C1 segment of cervical spinal cord (tissue), 14 donors: ENCODE measurements at regions not wholly inside any gene's neighbourhood (a gene's known extent, or its start where the extent isn't known, plus 50 kb on each side); places are given as distances from the start of the nearest gene placed in this dataset.

Source experiments
- DNase-seq, 14 donors: peaks; one replicate each; lab custom pipeline; 2025; lab: John Stamatoyannopoulos, UW

DNA sequence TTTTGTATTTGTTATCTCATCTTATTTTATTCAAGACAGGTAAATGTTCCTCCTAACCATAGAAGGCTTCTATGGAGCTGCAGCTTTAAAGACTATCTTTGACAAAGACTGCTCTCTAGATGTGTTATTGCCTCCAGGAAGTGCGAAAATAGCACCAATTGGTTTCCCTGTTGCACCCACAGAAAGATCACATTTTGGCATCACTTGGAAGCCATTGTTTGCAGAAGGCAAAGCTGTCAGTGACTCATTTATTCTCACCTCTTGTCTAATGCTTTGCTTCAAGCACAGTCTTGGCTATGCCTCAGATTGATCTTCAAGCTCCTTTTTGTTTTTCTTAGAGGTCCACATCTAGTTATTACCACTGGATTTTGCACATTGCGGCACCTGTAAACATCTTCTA is 150.3 kb downstream of the PCDH7 start:
- no peak for DNase-seq

DNA sequence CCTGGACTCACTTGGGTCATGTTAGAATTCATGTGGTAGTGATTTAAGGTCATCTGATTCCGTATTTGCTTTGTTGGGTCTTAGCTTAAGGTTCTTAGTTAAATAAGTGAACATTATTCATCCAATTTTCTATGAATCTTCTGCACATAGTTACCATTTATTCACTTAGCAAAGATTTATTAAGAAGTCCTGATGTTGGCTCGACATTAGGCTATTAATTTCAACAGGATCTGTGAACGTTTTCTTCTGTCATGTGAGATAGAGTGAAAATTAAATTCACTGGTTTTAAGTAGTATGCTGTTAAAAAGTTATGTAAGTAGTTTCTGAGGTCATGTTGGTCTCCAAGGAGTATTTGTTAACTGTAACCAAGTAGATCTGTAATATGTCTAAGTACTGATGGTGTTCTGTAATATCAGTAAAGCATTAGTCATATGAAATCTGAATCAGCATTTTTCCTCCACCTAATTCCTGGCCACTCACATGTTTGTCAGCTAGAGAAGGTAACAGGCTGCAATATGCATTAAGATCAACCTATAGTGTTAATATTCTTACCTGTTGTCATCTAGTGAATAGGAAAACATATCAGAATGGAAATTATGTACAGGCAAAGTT is 155.6 kb downstream of the PCDH7 start:
- DNase-seq, result no peak

DNA sequence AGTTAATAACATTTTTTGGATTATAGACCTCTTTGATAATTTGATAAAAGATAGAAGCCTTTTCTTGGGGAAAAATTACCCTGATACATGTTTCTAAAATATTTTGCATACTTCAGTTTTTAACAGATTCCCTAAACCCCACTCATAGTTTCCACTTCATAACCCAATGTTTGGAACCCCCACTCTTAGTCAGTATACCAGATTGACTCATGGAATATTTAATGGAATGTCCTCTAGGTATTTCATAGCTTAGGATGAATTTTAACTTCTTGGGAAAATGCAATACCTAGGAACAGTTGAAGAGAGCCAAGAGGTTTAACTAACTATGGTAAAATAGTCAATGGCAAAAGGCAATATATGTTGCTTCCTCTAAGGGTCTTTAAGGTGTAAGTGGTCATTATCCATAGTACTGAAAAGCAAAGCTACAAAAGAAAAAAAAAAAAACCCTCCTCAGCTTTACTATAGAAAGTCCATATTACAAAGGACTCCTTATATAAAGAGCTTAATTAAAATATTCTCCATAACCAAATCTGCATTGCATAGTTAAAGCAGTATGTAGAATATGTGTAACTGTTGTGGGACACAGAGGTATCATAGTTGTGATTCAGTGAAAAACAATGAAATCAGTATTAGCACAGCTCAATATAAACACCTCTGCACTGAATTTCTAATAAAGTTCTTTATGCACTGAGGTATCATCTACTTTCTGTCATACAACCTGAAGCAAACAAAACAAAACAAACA is 159.9 kb downstream of the PCDH7 start:
- no peak for DNase-seq

DNA sequence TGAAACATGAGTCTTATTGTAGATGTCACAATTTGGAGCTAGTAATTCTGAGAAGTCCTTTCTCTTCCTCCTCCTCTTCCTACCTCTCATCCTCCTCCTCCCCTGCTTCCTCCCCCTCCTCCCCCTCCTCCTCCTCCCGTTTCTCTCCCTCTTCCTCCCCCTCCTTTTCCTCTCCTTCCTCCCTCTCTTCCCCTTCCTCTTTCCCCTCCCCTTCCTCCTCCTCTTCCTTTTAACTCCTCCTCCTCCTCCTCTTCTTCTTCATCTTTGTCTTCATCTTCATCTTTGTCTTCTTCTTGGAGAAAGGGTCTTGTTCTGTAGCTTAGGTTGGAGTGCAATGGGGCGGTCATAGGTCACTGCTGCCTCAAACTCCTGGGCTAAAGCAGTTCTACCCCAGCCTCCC is 161.8 kb downstream of the PCDH7 start:
- DNase-seq, result no peak

DNA sequence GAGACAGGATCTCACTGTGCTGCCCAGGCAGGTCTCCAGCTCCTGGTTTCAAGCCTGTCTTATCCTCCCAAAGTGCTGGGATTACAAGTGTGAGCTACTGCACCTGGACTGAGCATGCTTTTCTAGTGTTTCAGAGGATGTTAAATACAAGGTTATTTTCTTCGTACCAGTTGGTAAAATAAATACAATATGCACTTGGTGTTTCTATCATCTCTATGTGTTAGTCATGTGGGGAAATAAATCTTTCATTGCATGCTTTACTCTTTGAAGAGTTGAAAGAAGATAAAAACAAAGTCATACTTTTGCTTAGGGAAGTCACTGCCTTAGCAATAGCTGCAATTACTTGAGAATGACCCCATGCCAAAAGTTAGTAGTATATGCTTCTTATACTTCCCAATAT is 162.3 kb downstream of the PCDH7 start:
- no peak for DNase-seq

DNA sequence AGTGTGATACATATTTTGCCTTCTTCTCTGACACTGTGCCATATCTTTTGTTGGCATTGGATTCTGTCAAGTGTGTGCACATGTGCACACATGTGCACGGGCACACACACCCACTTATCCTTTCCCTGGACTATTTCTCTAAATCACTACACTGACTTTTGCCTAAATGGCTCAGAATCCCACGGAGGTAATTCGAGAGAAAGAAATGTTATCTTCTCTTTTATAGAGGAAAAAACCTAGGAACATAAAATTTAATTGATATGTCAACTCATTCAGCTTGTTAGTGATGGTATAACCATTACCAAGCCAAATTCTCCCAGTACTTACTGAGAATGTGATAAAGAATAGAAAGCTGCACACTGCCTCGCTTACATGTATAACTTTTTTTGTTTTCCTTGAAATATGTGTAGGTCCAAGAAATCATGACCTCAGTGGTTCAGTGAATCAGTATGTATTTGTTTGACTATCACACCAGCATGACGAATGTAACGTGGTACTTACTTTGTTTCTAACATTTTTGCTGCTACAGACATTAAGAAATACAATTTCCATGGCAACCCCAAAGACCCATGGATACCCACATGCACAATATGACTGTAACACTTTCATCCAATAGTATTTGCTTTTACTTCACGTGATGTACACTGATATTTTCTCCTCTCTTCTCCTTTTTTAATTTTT is 163.0 kb downstream of the PCDH7 start:
- DNase-seq, result no peak

DNA sequence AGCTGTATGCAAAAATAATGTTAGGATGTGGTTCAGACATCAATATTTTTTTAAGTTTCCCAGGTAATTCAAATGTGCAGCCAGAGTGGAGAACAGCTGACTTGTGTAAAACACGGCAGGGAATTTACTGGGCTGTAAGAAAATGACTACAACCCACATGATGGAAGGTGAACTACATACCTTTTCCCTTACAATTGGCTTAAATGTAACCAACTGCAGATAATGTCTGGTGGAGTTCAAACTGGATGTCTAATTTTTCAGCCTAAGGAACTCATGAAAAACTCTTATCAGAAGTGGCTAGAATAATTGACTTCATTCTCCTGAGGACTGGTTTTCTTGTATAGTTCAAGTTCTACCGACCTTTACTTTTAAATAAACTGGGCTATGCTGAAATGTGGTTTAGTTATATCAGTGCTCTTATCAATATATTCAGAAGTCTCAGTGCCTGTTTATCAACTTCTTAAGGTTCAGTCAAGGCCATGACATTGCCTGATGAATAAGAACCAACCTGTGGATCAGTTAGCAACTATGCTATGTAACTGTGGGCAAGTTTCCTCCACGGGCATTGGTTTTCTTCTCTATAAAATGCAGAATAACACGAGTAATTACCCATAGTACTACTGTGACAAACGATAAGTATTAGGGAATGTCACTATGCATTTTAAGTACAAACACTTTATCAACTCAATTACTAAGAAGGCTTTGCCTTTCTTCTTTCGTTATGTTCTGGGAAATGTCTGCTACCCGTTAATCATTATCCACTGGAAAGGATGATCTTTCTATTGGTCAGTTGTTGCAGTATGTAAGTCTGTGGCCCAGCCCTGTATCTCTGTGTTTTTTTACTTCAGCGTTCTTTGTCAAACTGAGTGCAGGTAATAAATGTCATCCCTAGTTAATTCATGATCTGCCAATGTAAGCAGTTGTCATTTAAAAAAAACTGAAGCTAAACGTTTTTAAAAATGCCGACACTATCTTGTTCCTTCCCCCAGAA is 181.6 kb downstream of the PCDH7 start:
- no peak for DNase-seq

DNA sequence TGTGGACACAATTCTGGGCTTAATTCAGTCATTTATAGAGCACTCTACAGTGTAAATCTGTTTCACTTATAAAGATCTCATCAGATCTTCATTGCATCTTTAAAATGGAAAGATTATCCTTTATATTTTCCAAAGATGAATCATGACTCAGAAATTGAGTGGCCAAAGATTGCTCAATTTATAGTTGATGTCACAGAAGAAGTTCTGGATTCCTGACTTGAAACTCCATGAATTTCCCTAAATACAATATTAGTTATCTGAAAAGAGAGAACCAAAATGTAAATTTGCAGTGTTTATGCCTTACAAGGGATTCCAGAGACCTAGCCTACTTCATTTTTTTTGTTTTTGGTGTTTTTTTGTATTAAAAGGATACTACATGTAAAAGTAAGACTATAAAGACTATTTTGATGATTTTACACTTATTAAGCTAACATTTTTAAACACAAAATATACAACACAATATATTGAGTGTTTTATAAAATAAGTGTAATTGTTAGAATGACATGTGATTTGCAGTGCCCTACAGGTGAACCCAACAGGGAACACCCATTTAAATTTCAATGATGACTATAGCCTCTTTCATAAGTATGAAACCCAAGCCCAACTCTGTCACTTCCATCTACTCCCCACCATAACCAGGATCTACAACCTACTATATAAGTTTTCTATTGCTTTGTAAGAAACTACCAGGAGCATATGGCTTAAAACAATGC is 183.5 kb downstream of the PCDH7 start:
- DNase-seq, result no peak

DNA sequence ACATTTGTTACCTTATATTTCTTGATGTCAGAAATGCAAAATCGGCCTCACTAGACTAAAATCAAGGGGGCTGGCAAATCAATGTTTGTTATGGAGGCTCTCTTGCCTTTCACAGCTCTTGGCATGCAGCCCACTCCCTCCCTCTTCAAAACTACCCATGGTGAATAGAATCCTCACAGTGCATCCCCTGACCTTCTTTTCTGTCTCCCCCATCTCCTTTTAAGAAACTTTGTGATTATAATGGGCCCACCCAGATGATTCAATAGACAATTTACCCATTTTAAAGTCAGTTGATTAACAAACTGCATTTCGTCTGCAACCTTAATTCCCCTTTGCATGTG is 184.0 kb downstream of the PCDH7 start:
- DNase-seq, result no peak

DNA sequence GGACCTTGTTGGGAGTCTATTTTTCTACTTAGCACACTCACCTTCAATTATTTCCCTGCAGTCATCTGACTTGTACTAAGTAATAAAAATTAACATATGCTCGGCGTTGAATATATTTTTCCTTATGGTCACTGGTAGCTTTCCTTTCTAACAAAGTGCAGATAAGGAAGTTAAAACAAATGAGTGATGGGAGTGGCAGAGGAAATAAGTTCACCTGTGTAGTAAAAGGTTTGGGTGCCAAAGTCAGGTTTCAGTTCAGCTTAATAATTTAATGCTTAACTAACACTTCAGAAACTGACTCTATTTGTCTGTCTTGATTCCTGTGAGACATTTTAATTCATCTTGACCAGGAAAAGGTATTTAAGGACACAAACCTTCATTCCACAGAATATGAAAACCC is 184.4 kb downstream of the PCDH7 start:
- DNase-seq, result no peak

DNA sequence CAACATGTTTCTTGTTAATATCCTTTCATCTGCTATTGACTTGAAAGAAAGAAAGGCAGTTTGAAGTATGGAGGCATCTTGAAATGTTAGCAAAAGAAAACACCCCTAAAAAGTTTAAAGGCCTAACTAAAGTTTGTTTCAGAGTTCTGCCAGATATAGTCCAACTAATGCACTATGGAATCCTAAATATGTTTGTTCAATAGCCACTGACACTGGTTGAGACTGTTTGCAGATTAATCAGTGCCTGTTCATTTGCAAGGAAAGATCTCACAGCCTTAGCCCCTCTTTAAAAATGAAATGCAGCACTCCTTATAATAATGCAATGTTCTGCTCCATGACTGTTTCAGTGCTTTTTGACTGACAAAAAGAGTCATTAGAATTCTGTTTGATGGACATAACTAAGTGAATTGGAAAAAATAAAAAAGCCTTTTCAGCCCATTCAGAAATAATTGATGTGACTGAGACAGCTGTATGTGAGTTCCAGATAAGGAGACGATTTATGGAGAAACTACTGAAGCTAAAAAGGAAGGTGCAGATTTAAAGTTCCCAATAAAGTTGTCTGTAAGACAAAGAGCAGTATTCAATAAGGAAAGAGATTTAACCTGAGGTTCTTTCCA is 192.0 kb downstream of the PCDH7 start:
- no peak for DNase-seq

DNA sequence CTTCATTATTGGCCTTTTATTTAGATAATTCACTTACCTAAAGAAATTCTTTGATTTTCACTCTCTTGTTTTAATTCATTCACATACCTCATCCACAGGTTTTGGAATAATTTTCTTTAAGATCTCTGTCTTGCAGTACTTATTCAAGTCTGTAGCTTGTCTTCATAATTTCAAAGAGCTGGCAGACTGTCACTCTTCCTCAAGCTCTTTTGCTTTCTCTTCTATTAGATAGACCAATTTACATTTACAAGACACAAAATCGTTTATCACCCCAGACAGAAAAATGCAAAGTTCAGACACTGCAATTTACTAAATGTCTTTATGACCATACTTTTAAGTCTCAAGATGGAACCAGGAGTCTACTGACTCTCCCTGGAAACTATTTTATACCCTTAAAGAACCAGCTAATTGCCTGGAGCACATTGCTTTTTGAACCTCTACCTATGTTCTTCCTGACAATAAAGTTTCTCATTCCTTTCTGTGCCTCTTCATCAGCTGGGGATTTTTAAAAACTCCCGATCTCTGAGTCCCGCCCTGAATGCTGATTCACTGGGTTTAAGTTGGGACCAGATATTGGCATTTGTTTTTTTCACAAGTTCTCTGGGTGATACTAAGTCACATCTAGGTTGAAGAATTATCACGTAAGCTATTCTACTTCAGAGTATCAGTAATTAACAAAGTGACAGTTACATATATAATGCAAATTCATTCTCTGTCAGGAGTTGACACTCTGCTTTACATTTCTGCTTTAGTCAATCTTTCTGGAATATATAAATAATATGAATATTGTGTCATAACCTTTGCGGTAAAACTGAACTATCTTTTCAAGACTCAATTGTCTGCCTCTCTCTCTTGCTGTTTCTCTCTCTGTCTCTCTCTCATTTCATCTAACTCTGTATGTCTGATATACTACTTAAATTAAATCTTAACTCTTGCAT is 196.4 kb downstream of the PCDH7 start:
- DNase-seq, result no peak

DNA sequence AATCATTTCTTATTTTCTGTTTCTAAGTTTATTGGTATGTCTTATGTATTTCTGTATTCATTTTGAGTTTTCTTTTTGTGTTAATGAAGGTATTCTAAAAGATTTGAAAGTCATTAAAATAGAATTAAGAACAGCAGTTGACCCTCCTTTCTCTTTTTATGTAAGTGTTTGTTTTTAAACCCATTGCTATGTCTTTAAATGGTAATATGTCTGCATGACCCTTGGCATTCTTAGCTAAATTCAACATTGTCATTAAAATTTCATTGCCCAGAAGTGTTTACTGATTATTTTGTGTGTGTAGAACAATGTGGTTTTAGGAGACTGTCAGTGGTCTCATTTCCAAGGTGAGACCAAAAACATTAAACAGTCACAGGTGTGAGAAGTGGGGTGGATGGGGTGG is 197.8 kb downstream of the PCDH7 start:
- DNase-seq, result no peak

DNA sequence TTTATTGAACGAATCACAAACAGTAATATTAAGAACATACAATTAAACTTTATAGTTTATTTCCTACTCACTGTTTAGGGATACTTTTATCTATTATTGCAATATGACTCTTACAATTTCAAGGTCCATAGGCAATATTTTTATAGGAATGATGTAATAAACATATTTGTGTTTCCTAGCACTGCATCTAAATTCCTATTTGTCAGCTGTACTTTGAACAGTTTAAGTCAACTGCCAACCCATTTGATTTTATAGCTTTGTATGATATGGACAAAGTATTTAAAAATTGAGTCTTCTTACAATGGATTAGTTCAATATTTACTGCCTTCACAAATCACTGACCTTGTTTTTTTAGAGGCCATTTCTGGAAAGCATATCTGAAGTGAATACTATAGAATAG is 199.3 kb downstream of the PCDH7 start:
- DNase-seq, result no peak

DNA sequence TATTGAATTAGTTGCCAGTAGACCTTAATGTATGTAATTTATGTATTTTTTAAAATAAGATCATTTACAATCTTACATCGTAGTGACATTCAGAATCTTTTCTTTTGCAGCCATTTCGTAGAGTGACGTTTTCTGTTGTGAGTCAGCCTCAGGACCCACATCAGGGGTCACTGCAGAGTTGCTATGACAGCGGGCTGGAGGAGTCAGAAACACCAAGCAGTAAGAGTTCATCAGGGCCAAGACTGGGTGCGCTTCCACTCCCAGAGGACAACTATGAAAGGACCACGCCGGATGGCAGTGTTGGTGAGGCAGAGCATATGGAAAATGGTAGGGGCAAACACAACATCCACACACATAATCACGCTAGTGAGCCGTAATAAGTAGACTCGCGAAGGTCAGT is 199.9 kb downstream of the PCDH7 start:
- no peak for DNase-seq

DNA sequence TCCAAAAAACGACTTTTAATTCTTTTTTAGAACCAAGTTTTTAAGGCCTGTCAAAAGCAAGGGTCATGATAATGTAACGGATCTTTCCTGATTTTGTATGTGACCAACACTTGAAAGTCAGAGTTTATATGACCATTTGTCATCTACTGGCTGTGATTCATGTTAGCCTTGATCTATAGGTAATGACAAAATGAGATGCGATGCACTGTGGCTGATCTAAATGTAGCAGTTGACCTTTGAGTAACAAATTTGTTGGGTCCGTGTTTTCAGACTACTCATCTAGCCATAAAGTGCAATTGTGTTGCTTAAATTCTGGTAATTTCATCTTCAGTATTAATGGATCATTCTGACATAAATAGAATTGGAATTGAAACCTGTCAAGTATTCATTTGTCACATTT is 202.5 kb downstream of the PCDH7 start:
- DNase-seq, result no peak

DNA sequence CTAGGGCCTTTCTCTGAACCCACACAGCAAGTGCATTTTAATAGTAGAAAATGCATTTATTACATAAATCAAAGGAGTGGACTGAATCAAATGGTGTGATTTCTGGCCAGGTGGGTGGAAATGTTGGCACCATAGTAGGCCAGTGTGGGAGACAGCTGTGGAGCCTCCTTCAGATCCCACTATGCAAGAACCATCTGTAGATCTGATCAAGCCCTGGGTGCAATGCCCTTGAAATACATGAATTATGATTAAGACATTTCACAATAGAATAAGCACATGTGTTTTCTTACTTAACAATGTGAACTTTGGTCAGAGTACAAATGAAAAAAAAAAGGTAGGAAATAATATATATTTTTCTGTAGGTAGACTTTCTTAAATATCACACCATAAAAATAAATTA is 204.3 kb downstream of the PCDH7 start:
- no peak for DNase-seq

DNA sequence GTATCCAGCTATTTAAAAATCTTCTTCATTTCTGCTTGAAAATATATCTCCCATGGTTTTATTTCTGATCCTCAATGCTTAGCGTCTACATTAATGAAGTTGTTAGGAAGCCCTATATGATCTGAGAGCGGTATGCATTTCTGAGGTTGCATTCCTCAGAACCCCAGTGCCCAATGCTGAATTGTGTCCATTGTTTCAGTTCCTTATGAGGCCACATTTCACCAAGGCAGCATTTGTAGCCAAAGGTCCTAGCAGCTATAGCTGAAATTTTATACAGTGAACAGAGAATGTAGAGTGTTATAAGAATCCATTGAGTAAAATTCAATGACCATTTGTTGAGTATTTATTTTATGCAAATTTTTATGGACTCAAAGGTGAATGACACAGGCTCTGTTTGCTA is 209.5 kb downstream of the PCDH7 start:
- no peak for DNase-seq

DNA sequence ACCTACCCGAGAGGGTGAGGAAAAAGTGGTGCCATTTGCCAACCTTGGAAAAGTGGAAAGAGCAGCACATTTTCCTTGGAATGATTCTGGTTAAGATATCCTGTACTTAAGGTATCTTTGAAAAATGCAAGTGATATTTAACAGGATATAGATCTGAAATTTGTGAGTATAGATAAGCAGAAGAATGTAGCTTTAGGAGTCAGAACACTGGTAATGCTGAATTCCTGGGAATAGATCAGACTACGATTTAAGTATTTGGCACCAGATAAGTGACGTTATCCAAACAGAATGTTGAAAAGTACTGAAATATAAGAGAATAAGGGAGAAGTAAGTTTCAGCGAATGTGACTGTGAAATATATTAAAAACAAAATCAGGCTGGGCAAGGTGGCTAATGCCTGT is 210.1 kb downstream of the PCDH7 start:
- no peak for DNase-seq

DNA sequence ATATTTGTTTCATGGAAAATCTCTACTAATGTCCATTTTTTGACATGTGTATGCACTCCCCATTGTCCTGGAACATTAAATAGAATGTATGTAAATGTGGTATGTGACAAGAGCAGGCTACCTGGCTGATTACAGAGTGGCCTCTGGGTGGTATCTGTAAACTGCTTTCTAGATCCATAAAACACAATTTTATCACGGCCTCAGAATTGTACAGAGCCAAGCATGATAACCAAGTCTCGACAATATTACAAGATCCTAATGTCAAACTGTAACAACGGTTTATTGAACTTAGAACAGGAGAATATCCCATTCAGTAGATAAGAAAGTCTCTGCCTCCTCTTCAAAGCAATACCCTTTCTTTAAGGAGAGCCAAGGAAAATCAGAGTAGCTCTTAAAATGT is 212.4 kb downstream of the PCDH7 start:
- no peak for DNase-seq
